Transverse colon (tissue), 4 donors: ENCODE measurements at regions not wholly inside any gene's neighbourhood (a gene's known extent, or its start where the extent isn't known, plus 50 kb on each side); places are given as distances from the start of the nearest gene placed in this dataset.

Experiments
- CTCF ChIP-seq, 5 experiments: fragments of 200-600 bp in 3 of 5; fragments of 450-650 bp in 2 of 5; sonication (generic) in 3 of 5; IDR thresholded peaks; 1 replicate in 2 of 5; 2 replicates in 3 of 5; pipeline ENCODE4 v1.5.1; 2016 to 2017; ENCODE audit warnings: antibody characterized with exemption in 5 of 5, inconsistent platforms in 3 of 5, mild to moderate bottlenecking in 2 of 5, moderate library complexity in 1 of 5
- EP300 ChIP-seq: sonication (generic); formaldehyde crosslinking; IDR thresholded peaks from one replicate; pipeline ENCODE4 v1.6.1; 2017; ENCODE audit warnings: antibody characterized with exemption, low read depth
- POLR2A ChIP-seq: fragments of 450-650 bp; IDR thresholded peaks from one replicate; pipeline ENCODE4 v1.6.1; 2016; ENCODE audit warnings: antibody characterized with exemption, mild to moderate bottlenecking, moderate library complexity
- POLR2AphosphoS5 ChIP-seq, 3 donors: sonication (generic); formaldehyde crosslinking; IDR thresholded peaks; one replicate each; pipeline ENCODE4 v1.6.1; 2016; ENCODE audit warnings: antibody characterized with exemption in 3 of 3

GRCh38 chr18:29459972-29460371 lies 1283.0 kb upstream of the CDH2 start:
- no peak for TF ChIP-seq CTCF (IDR thresholded peaks at IDR 0.05)
- no peak for TF ChIP-seq EP300
- no peak for TF ChIP-seq POLR2A
- TF ChIP-seq POLR2AphosphoS5 (IDR thresholded peaks at IDR 0.05) = no peak
